Left ventricle myocardium superior (tissue), 1 donor: ENCODE measurements at regions not wholly inside any gene's neighbourhood (a gene's known extent, or its start where the extent isn't known, plus 50 kb on each side); places are given as distances from the start of the nearest gene placed in this dataset.

ENCODE experiments used
- ATAC-seq: fragments of 200-7000 bp; cut with Tn5 transposase; one replicate; pipeline ENCODE4 v1.9.1; 2020; ENCODE audit warnings: mild to moderate bottlenecking, moderate library complexity
- DNase-seq: peaks from one replicate; pipeline ENCODE4 v3.0.0-alpha.2; 2020
- intact Hi-C: fragments of 100-400 bp; cut with micrococcal nuclease; formaldehyde crosslinking; loops from one replicate; pipeline ENCODE4 v1.11.0; 2022
- donor health status: DM: no; HTN: yes; CAD: no; lungs with severe emphysema.

GRCh38 chr20:24718277-24718676 lies 230.8 kb upstream of the CST7 start:
- ATAC-seq (no peak), DNase-seq (no peak)
- intact Hi-C loops: no loop called here

DNA sequence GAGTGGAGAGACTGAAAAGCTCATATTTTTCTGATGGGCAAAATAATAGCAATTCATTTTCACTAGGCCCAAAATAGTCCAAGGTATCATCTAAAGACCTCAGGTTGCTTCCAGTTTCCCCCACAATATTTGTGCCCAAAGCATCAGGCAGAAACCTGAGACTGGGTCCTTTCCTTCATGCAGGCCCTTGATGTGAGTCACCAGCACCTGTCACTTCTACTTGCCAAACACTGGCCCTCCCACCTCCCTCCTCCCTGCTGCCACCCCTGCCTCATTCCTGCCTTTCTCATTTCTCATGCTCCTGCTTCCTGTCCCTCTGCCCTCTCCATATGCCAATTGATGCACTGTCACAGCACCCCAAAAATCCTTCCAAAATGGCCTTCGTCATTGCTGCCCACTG lies 230.4 kb upstream of the CST7 start:
- intact Hi-C loops: no loop called here
- DNase-seq (no peak), ATAC-seq (no peak)

DNA sequence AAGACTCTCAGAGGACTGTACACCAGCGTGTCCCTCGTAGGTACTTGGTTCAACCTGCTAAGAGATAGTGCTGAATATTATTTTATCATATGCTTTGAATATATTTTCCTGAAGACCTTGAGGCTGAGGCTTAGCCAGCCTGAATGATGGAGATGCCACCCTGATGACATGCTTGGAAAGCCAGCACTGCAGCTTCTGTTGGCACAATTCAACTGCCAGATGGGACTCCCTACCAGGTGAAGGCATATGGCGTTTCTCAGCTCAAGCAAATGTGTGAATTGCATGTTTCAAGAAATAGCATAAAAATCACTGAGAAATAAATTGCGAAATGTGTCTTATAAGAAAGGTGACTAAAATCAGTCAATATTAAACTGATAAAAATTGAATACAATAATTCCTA lies 228.1 kb upstream of the CST7 start:
- ATAC-seq (no peak), DNase-seq (no peak)
- intact Hi-C loops: no loop called here

DNA sequence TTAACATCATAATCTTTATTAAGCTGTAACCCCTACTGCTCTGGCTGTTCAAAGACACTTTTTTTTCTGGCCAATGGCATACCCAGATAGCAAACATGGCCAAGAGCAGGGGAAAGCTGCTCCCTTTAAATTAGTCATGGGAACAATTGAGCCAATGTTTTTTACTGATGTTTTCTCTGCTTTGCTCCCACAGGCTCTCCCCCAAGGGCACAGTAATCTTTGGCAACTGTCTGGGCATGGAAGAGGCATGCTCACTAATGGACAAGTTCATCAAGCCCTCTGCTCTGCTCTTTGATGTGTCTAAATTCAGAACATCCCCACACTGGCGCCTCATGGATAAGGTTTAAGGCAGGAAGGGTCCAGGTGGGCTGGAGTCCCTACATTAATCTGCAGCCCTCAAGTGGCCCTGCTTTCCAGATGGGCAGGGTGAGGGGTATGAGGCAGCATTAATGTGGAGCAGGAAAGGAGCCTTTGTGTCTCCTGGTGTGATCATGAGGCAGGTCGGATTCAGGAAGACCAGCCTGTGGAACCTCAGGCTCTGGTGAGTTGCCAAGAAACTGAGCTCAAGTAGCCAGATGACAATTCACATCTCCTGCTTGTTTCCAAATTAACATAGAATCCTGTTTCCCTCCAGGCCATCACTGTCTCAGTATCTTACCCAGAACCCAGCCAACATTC lies 227.0 kb upstream of the CST7 start:
- no peak for ATAC-seq
- intact Hi-C loops: no loop called here
- DNase-seq: no peak

GRCh38 chr20:24722586-24722985 lies 226.5 kb upstream of the CST7 start:
- ATAC-seq: no peak

GRCh38 chr20:24723186-24723585 lies 225.9 kb upstream of the CST7 start:
- DNase-seq (no peak), ATAC-seq (no peak)
- intact Hi-C loops: no loop called here

More at GRCh38 chr20:24722586-24722985, 226.5 kb upstream of the CST7 start:
- no peak for DNase-seq
- intact Hi-C loops: no loop called here

DNA sequence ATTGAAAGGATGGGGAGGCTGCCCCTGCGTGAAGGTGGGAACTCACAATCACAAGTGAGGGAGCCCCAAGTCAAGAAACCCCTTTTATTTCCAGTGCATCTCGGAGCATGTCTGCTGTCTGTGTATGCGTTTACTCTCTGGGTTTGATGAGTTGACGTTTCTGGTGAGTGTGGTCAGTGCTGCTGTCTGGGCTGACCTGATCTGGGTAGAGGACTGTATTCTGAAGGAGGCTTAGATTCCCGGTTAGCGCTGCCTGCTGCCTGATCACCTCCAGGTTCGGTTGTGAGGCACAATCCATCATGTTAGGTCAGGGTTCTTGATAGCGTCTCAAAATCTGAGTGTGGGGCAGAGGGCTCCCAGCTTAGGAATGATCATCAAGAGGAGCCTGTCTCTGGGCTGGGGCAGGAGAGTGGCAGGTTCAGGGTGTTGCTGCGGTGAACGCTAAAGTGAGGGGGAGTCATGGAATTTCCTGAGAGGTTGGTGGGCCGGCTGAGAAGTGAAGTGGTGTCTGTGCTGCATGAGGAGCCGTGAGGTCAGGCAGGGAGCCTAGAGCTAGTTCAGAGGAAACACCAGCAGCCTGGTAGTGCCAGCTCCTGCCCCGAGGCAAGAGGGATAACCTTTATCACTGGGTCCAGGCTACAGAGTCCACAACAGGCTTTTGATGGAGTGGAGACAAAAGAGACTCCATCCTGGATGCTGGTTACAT lies 225.3 kb upstream of the CST7 start:
- ATAC-seq (no peak), DNase-seq (no peak)
- intact Hi-C loops: no loop called here

DNA sequence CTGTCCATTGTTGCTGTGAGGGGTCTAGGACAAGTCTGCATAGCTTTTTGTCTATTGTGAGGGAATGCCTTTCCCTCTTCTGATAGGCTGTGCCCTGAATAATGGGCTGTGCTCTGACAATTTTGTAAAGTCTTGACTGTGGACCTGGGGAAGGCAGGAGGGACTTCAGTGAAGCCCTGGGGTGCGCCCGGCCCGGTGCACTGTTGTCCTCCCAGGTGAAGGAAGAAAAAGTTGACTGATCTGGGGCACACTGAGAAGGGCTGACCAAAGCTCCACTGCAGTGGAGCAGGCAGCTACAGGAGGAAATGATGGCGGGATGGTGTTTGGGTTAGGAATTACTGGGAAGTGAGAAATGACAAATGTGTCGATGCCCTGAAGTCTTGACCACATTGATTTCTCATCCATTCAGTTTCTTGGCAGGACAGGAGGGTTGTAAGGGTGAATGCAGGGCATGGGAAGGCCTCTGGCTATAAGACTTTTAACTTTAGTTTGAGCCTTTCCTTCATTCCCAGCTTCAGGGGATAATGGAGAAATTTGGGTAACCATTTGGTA lies 224.0 kb upstream of the CST7 start:
- ATAC-seq (no peak), DNase-seq (no peak)
- intact Hi-C loops: no loop called here

DNA sequence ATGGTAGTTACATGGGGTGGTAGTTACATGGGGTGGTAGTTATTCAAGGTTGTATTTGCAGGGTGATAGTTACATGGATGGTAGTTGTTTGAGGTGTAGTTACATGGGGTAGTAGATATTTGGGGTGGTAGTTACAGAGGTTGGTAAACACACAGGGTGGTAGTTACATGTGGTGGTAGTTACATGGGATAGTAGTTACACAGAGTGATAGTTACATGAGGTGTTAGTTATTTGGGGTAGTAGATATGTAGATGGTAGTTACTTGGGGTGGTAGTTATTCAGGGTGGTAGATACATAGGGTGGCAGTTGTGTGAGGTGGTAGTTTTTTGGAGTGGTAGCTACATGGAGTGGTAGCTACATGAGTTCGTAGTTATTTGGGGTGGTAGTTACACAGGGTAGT lies 221.3 kb upstream of the CST7 start:
- ATAC-seq: no peak
- DNase-seq: no peak

GRCh38 chr20:24729896-24730605 lies 219.0 kb upstream of the CST7 start:
- DNase-seq (no peak), ATAC-seq (no peak)
- intact Hi-C loops: no loop called here

More for the DNA sequence above, 221.3 kb upstream of the CST7 start:
- intact Hi-C loops: no loop called here

GRCh38 chr20:24730750-24731149 lies 218.3 kb upstream of the CST7 start:
- intact Hi-C loops: no loop called here
- no peak for DNase-seq
- ATAC-seq: no peak

DNA sequence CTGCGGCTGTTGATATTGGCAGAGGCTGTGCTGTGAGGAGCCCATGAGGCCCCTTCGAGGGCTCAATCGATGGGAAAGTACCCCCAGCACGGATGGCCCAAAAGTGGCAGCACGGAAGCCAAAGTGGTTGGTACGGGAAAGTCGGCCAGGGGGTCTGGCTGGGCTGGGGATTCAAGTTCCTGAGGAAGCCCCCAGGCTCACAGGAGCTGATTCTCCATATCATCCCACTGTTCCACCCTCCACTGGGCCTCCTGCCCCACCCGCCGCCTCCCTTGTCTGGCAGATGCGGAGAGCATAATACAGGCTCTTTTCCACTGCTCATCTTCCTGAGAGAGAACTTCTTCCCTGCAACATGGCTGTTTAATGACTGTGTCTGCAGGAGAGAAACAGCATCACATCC lies 217.8 kb upstream of the CST7 start:
- no peak for ATAC-seq
- DNase-seq: no peak
- intact Hi-C loops: no loop called here

DNA sequence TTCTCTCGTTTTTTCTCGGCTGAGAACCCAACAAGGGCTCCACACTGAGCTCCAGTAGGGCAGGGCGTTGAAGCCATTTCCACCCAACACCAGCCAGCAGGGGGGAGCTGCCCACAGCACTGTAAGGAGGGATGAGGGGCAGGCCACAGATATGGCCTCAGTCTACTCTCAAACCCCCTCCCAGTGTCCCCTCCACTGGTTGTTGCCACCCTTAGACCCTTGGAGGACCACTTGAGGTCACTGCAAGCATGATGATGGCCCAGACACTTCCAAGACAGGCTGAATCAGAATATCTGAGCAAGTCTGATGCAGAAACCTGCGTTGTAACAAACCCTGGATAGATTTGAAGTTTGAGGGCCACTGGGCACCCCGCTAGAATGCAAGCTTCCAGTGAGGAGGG lies 217.0 kb upstream of the CST7 start:
- intact Hi-C loops: no loop called here
- DNase-seq: no peak
- ATAC-seq: no peak

GRCh38 chr20:24732599-24732998 lies 216.5 kb upstream of the CST7 start:
- no peak for ATAC-seq
- DNase-seq: no peak
- intact Hi-C loops: no loop called here

- no peak for DNase-seq
- intact Hi-C loops: no loop called here
- no peak for ATAC-seq
Measured at GRCh38 chr20:24733416-24733815, 215.7 kb upstream of the CST7 start.

- DNase-seq: no peak
- ATAC-seq: no peak
- intact Hi-C loops: no loop called here
Measured at GRCh38 chr20:24734139-24734538, 214.9 kb upstream of the CST7 start.

DNA sequence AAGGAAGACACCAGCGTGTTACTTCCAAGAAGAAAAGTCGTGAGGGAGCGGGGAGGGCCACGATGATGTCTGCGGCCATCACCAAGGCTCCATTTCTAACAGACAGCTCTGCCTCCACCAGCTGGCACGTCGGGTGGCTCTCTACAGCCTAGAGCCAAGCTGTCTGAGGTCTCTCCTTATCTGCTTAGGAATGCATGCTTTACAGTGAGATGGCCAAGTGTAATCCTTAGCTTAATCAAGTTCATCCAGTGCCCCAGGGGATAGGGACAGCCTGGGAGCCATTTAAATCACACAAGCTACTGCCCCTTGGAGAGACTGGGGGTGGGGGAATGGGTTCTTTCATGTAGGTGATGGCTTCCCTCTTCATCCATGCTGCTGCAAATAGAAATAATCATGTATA lies 213.8 kb upstream of the CST7 start:
- intact Hi-C loops: no loop called here
- ATAC-seq: no peak
- no peak for DNase-seq

GRCh38 chr20:24736131-24736843 lies 212.8 kb upstream of the CST7 start:
- DNase-seq (no peak), ATAC-seq (no peak)
- intact Hi-C loops: no loop called here

GRCh38 chr20:24736844-24737211 lies 212.2 kb upstream of the CST7 start:
- intact Hi-C loops: no loop called here
- DNase-seq (no peak), ATAC-seq (no peak)
